ENCODE measurements at regions not wholly inside any gene's neighbourhood (a gene's known extent, or its start where the extent isn't known, plus 50 kb on each side); places are given as distances from the start of the nearest gene placed in this dataset.

DNA sequence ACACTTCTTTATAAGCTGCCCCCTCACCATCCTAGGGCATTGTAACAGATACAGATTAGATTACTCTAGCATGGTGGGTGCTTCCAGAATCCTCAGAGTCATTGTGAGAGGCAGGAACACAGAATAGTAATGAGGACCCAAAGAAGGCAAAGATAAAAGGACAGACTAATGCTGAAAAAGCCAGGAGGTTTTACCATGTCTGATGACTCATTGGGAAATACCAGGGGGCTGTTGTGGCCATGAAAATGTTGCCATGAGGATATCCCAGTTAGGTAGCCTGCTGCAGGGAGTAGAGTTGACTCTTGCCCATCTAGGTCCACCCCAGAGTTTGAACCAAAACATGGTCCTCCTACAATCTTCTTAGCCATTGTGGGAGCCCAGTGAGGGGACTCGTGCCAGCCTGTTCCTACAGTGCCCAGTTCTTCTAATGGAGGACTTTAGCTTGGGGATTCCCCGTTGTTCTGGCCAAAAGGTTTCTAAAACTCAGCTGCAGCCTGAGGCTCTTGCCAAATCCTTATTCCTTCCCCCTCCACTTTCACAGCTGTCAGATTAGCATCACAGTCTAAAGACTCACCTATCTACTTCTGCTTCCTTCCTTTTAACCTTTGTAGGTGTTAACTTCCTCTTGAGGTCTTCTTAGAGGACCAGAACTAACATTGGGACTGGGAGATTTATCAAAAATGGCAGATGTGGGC lies 586.0 kb upstream of the AADAT start:
- no peak for DNase-seq (ENCODE audit: extremely low read depth, low read depth)
- H3K4me3 ChIP-seq (replicated peaks; ENCODE audit: low read depth, low read length) = no peak overlapping the region
- TF ChIP-seq, protein P1, sequence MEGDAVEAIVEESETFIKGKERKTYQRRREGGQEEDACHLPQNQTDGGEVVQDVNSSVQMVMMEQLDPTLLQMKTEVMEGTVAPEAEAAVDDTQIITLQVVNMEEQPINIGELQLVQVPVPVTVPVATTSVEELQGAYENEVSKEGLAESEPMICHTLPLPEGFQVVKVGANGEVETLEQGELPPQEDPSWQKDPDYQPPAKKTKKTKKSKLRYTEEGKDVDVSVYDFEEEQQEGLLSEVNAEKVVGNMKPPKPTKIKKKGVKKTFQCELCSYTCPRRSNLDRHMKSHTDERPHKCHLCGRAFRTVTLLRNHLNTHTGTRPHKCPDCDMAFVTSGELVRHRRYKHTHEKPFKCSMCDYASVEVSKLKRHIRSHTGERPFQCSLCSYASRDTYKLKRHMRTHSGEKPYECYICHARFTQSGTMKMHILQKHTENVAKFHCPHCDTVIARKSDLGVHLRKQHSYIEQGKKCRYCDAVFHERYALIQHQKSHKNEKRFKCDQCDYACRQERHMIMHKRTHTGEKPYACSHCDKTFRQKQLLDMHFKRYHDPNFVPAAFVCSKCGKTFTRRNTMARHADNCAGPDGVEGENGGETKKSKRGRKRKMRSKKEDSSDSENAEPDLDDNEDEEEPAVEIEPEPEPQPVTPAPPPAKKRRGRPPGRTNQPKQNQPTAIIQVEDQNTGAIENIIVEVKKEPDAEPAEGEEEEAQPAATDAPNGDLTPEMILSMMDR (IDR thresholded peaks at IDR 0.05; ENCODE audit: low read depth, low read length, missing control alignments) = no peak

DNA sequence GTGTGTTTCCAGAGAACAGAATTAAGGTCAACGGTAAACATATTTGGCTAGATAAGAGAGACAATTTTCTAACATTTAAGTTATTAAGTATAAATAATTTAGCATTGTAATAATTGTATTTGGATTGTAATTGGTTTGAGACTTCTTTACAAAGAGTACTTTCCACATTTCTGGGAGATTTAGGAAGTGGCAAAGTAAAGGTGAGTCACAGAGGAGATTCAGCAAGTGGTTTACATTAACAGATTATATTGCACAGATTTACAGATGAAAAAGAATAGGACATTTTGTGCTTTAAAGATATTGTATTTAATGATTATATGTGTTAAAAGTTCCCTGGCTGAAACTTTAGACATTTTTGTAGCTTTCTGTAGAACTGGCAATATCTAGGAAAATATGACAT lies 584.4 kb upstream of the AADAT start:
- TF ChIP-seq, protein P1 (IDR thresholded peaks at IDR 0.05; ENCODE audit: low read depth, low read length, missing control alignments) = no peak
- no peak overlapping the region for H3K4me3 ChIP-seq (replicated peaks; ENCODE audit: low read depth, low read length)
- DNase-seq (ENCODE audit: extremely low read depth, low read depth) = no peak

DNA sequence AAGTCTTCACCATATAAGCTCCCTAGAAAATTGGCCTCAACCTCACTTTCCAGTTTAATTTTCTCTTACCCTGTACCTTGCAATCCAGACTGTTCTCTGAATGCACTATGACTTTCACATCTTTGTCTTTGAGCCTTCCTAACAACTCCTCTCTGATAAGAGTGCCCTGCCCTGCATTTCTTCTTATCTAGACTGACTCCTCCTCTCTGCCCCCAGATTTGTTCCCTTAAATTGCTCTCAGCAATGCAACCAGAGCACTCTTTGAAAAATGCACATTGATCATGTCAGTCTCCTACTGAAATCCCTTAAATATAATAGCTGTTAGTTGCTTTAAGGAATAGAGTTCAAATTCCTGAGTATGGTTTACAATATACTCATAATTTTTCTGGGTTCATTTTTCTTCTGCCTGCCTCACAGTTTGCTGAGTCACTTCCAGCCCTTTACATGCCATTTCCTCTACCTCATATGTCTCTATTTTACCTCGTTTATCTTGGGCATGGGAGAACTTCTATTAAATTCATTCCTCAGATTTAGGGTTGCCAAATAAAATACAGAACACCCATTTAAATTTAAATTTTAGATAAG lies 582.7 kb upstream of the AADAT start:
- TF ChIP-seq, protein P1 (IDR thresholded peaks at IDR 0.05; ENCODE audit: low read depth, low read length, missing control alignments) = no peak
- no peak overlapping the region for H3K4me3 ChIP-seq (replicated peaks; ENCODE audit: low read depth, low read length)
- DNase-seq (ENCODE audit: extremely low read depth, low read depth) = no peak

DNA sequence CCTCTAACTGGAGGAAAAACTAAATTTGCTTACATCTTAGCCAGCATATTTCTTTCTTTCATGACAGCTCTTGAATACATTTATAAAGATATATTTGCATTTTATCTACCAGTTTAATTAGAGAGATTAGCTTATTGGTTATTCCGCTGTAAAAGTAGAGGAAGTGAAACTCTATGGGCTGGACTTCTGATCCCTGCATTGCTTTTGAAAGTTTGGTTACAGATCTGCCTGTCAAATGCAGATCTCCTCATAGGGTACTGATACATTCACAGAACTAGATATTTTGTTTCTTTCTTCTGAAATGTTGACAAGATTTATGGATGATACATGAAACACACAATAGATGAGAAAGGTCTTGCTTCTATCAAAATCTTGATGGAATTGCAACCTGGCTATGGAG lies 581.4 kb upstream of the AADAT start:
- no peak for DNase-seq (ENCODE audit: extremely low read depth, low read depth)
- H3K4me3 ChIP-seq (replicated peaks; ENCODE audit: low read depth, low read length) = no peak overlapping the region
- TF ChIP-seq, protein P1 (IDR thresholded peaks at IDR 0.05; ENCODE audit: low read depth, low read length, missing control alignments) = no peak

DNA sequence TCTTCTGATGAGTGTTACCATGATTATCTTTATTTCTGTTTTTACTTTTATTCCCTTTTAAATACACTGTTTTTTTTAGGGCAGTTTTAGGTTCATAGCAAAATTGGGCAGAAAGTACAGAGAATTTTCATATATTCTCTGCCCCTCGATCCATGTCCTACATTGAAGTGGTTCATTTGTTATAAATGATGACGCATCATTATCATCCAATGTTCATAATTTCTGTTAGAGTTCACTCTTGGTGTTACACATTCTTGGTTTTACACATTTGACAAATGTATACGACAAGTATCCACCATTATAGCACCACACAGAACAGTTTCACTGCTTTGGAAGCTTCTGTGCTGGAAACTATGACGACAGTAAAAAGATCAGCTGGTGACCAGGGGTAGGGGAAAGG lies 578.1 kb upstream of the AADAT start:
- no peak for DNase-seq (ENCODE audit: extremely low read depth, low read depth)
- TF ChIP-seq, protein P1 (IDR thresholded peaks at IDR 0.05; ENCODE audit: low read depth, low read length, missing control alignments) = no peak
- H3K4me3 ChIP-seq (replicated peaks; ENCODE audit: low read depth, low read length) = no peak overlapping the region

DNA sequence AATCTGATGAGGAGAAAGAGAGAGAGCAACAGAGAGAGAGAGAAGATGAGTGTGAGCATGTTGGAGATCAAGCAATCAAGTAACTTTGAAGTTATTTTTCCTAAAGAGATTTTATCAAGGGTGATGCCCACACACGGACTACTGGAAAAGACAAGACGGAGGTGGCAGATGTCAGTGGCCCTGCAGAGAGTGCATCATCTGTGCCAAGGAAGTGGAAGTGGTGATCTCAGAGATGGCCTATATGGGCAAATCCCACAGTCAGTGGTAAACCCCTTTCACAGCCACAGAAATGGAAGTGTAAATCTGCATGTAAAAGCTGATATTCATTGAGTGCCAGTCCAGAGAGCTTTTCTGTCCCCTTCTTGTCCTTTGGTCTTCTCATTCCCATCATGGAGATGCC lies 577.2 kb upstream of the AADAT start:
- TF ChIP-seq, protein P1 (IDR thresholded peaks at IDR 0.05; ENCODE audit: low read depth, low read length, missing control alignments) = no peak
- DNase-seq (ENCODE audit: extremely low read depth, low read depth) = no peak
- no peak overlapping the region for H3K4me3 ChIP-seq (replicated peaks; ENCODE audit: low read depth, low read length)

Data from HFF-Myc (cell line).